C4-2B (cell line): ENCODE measurements at regions not wholly inside any gene's neighbourhood (a gene's known extent, or its start where the extent isn't known, plus 50 kb on each side); places are given as distances from the start of the nearest gene placed in this dataset.

ENCODE experiments used
- ZFX ChIP-seq: fragments of 450-650 bp; IDR thresholded peaks from 2 replicates; pipeline ENCODE4 v1.6.1; 2017
- TF ChIP-seq, protein P1 (sequence below): fragments of 450-650 bp; conservative IDR thresholded peaks from 2 replicates; pipeline ENCODE4 v1.5.1; 2017; ENCODE audit warnings: mild to moderate bottlenecking

GRCh38 chr5:167937635-167937998 lies 353.8 kb upstream of the WWC1 start:
- TF ChIP-seq, protein P1, sequence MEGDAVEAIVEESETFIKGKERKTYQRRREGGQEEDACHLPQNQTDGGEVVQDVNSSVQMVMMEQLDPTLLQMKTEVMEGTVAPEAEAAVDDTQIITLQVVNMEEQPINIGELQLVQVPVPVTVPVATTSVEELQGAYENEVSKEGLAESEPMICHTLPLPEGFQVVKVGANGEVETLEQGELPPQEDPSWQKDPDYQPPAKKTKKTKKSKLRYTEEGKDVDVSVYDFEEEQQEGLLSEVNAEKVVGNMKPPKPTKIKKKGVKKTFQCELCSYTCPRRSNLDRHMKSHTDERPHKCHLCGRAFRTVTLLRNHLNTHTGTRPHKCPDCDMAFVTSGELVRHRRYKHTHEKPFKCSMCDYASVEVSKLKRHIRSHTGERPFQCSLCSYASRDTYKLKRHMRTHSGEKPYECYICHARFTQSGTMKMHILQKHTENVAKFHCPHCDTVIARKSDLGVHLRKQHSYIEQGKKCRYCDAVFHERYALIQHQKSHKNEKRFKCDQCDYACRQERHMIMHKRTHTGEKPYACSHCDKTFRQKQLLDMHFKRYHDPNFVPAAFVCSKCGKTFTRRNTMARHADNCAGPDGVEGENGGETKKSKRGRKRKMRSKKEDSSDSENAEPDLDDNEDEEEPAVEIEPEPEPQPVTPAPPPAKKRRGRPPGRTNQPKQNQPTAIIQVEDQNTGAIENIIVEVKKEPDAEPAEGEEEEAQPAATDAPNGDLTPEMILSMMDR: no peak
- TF ChIP-seq ZFX: no peak
